Activated CD8-positive, alpha-beta T cell treated with anti-CD3 and anti-CD28 coated beads, Interleukin-2, amount 10 ng/mL, durations not matched to agents 7 days and 5 days (primary cell): ENCODE measurements at regions not wholly inside any gene's neighbourhood (a gene's known extent, or its start where the extent isn't known, plus 50 kb on each side); places are given as distances from the start of the nearest gene placed in this dataset.

ENCODE experiments used
- ATAC-seq: fragments of 150-1000 bp; cut with Tn5 transposase; one replicate; pipeline ENCODE4 v1.10.0; 2021; ENCODE audit warnings: moderate library complexity
- CTCF ChIA-PET: fragments of 350-600 bp; sonication (Branson Sonifier 250); formaldehyde crosslinking; loops from one replicate; lab custom pipeline; 2021; ENCODE audit warnings: antibody characterized with exemption; lab: Charles Lee
- POLR2A ChIA-PET: fragments of 350-600 bp; sonication (Branson Sonifier 250); formaldehyde crosslinking; loops from one replicate; lab custom pipeline; 2021; ENCODE audit warnings: antibody characterized with exemption; lab: Charles Lee
- DNase-seq: peaks from one replicate; pipeline ENCODE4 v3.0.0-alpha.2; 2020
- H3K27ac Mint-ChIP-seq: one replicate; pipeline ENCODE4 v1.8.0; 2021; ENCODE audit warnings: mild to moderate bottlenecking, mixed read lengths
- H3K27me3 Mint-ChIP-seq: one replicate; pipeline ENCODE4 v1.8.0; 2021; ENCODE audit warnings: low read depth, mixed read lengths
- H3K36me3 Mint-ChIP-seq: one replicate; pipeline ENCODE4 v1.8.0; 2021; ENCODE audit warnings: low read depth, mixed read lengths
- H3K4me1 Mint-ChIP-seq: one replicate; pipeline ENCODE4 v1.8.0; 2021; ENCODE audit warnings: low read depth, mixed read lengths
- H3K4me3 Mint-ChIP-seq: one replicate; pipeline ENCODE4 v1.8.0; 2021; ENCODE audit warnings: mild to moderate bottlenecking, mixed read lengths
- H3K9me3 Mint-ChIP-seq: one replicate; pipeline ENCODE4 v1.8.0; 2022; ENCODE audit warnings: mixed read lengths; ENCODE audit not compliant: insufficient read depth

- H3K4me1 Mint-ChIP-seq: no peaks in the 10 kb centered on the region
- H3K27ac Mint-ChIP-seq: no peak overlapping the region
- no peak for ATAC-seq
- H3K36me3 Mint-ChIP-seq: no peaks in the 10 kb centered on the region
- no peaks in the 10 kb centered on the region for H3K27me3 Mint-ChIP-seq
- no peak for DNase-seq
- ChIA-PET POLR2A (no interaction called here), CTCF (no interaction called here)
- H3K4me3 Mint-ChIP-seq: no peak overlapping the region
- H3K9me3 Mint-ChIP-seq: no peaks in the 10 kb centered on the region
Measured at GRCh38 chr4:119810001-119810400, 181.4 kb upstream of the PDE5A start.

GRCh38 chr4:119804404-119804803, 175.8 kb upstream of the PDE5A start:
- Mint-ChIP-seq H3K27ac (no peak overlapping the region), H3K4me1 (no peaks in the 10 kb centered on the region), H3K27me3 (no peaks in the 10 kb centered on the region), H3K4me3 (no peak overlapping the region), H3K9me3 (no peaks in the 10 kb centered on the region), H3K36me3 (no peaks in the 10 kb centered on the region)
- CTCF ChIA-PET: no interaction called here
- ATAC-seq (no peak), DNase-seq (no peak)
- POLR2A ChIA-PET: no interaction called here

GRCh38 chr4:119797238-119797894, 168.8 kb upstream of the PDE5A start:
- no peak for ATAC-seq
- no peaks in the 10 kb centered on the region for H3K4me1 Mint-ChIP-seq
- H3K9me3 Mint-ChIP-seq: no peaks in the 10 kb centered on the region
- no peak for DNase-seq
- ChIA-PET CTCF (no interaction called here), POLR2A (no interaction called here)
- H3K27ac Mint-ChIP-seq: no peak overlapping the region
- H3K36me3 Mint-ChIP-seq: no peaks in the 10 kb centered on the region
- H3K27me3 Mint-ChIP-seq: no peaks in the 10 kb centered on the region
- no peak overlapping the region for H3K4me3 Mint-ChIP-seq

GRCh38 chr4:119795986-119796578, 167.5 kb upstream of the PDE5A start:
- H3K9me3 Mint-ChIP-seq: no peaks in the 10 kb centered on the region
- ChIA-PET CTCF (no interaction called here), POLR2A (no interaction called here)
- no peak overlapping the region for H3K27ac Mint-ChIP-seq
- DNase-seq (no peak), ATAC-seq (no peak)
- no peaks in the 10 kb centered on the region for H3K27me3 Mint-ChIP-seq
- H3K36me3 Mint-ChIP-seq: no peaks in the 10 kb centered on the region
- no peak overlapping the region for H3K4me3 Mint-ChIP-seq
- H3K4me1 Mint-ChIP-seq: no peaks in the 10 kb centered on the region

GRCh38 chr4:119794681-119795080, 166.1 kb upstream of the PDE5A start:
- DNase-seq (no peak), ATAC-seq (no peak)
- H3K4me1 Mint-ChIP-seq: no peaks in the 10 kb centered on the region
- no peak overlapping the region for H3K27ac Mint-ChIP-seq
- ChIA-PET CTCF (no interaction called here), POLR2A (interaction anchor here (0.6 kb wide), 2 partner anchors 29 to 802 kb away, joined by 3 to 4 read pairs; no protein-coding TSS in a partner anchor)
- H3K36me3 Mint-ChIP-seq: no peaks in the 10 kb centered on the region
- H3K4me3 Mint-ChIP-seq: no peak overlapping the region
- no peaks in the 10 kb centered on the region for H3K27me3 Mint-ChIP-seq
- no peaks in the 10 kb centered on the region for H3K9me3 Mint-ChIP-seq

- Mint-ChIP-seq H3K27ac (no peak overlapping the region), H3K4me3 (no peak overlapping the region), H3K27me3 (no peaks in the 10 kb centered on the region), H3K9me3 (no peaks in the 10 kb centered on the region), H3K4me1 (no peaks in the 10 kb centered on the region), H3K36me3 (no peaks in the 10 kb centered on the region)
- ChIA-PET POLR2A (interaction anchor here (0.6 kb wide), 1 partner anchor 802 kb away, joined by 3 read pairs; no protein-coding TSS in a partner anchor), CTCF (no interaction called here)
- no peak for DNase-seq
- ATAC-seq: no peak
Measured at GRCh38 chr4:119794113-119794512, 165.5 kb upstream of the PDE5A start.

- DNase-seq: no peak
- ChIA-PET CTCF (no interaction called here), POLR2A (no interaction called here)
- Mint-ChIP-seq H3K27ac (no peak overlapping the region), H3K9me3 (no peaks in the 10 kb centered on the region), H3K4me1 (no peaks in the 10 kb centered on the region), H3K27me3 (no peaks in the 10 kb centered on the region), H3K4me3 (no peak overlapping the region), H3K36me3 (no peaks in the 10 kb centered on the region)
- no peak for ATAC-seq
Measured at GRCh38 chr4:119788349-119789266, 160.0 kb upstream of the PDE5A start.

GRCh38 chr4:119785963-119786362, 157.4 kb upstream of the PDE5A start:
- CTCF ChIA-PET: interaction anchor here (1.3 kb wide), 1 partner anchor 157 kb away, joined by 5 read pairs; the partner anchor contains the start of gene PDE5A
- Mint-ChIP-seq H3K4me3 (no peak overlapping the region), H3K36me3 (no peaks in the 10 kb centered on the region), H3K27me3 (no peaks in the 10 kb centered on the region), H3K4me1 (no peaks in the 10 kb centered on the region), H3K9me3 (no peaks in the 10 kb centered on the region), H3K27ac (no peak overlapping the region)
- ATAC-seq (no peak), DNase-seq (no peak)
- POLR2A ChIA-PET: no interaction called here

- Mint-ChIP-seq H3K36me3 (no peaks in the 10 kb centered on the region), H3K4me3 (no peak overlapping the region), H3K27ac (no peak overlapping the region), H3K9me3 (no peaks in the 10 kb centered on the region), H3K27me3 (no peaks in the 10 kb centered on the region), H3K4me1 (no peaks in the 10 kb centered on the region)
- ChIA-PET POLR2A (no interaction called here), CTCF (interaction anchor here (0.6 kb wide), 1 partner anchor 456 kb away, joined by 3 read pairs; no protein-coding TSS in a partner anchor)
- ATAC-seq: no peak
- no peak for DNase-seq
Measured at GRCh38 chr4:119783189-119783983, 154.8 kb upstream of the PDE5A start.

- DNase-seq (no peak), ATAC-seq (no peak)
- H3K27ac Mint-ChIP-seq: no peak overlapping the region
- no peak overlapping the region for H3K4me3 Mint-ChIP-seq
- CTCF ChIA-PET: no interaction called here
- POLR2A ChIA-PET: no interaction called here
- no peaks in the 10 kb centered on the region for H3K27me3 Mint-ChIP-seq
- no peaks in the 10 kb centered on the region for H3K9me3 Mint-ChIP-seq
- H3K4me1 Mint-ChIP-seq: no peaks in the 10 kb centered on the region
- H3K36me3 Mint-ChIP-seq: no peaks in the 10 kb centered on the region
Measured at GRCh38 chr4:119781044-119781443, 152.4 kb upstream of the PDE5A start.

GRCh38 chr4:119774840-119775239, 146.2 kb upstream of the PDE5A start:
- DNase-seq: no peak
- POLR2A ChIA-PET: no interaction called here
- H3K9me3 Mint-ChIP-seq: no peaks in the 10 kb centered on the region
- no peaks in the 10 kb centered on the region for H3K36me3 Mint-ChIP-seq
- H3K4me1 Mint-ChIP-seq: no peaks in the 10 kb centered on the region
- H3K4me3 Mint-ChIP-seq: no peak overlapping the region
- ATAC-seq: no peak
- H3K27ac Mint-ChIP-seq: no peak overlapping the region
- CTCF ChIA-PET: no interaction called here
- H3K27me3 Mint-ChIP-seq: no peaks in the 10 kb centered on the region
